ENCODE measurements at regions not wholly inside any gene's neighbourhood (a gene's known extent, or its start where the extent isn't known, plus 50 kb on each side); places are given as distances from the start of the nearest gene placed in this dataset.

GRCh38 chr12:67155863-67156262 is 113.3 kb upstream of the CAND1 start:
- H3K9me3 ChIP-seq (ENCODE audit: control insufficient read depth in 2 of 3, insufficient read depth in 1 of 3, low read length in 3 of 3) = no peaks in the 10 kb centered on the region
- no peak overlapping the region for H3K9ac ChIP-seq (ENCODE audit: low read length in 3 of 3)
- no peaks in the 10 kb centered on the region for H3K27me3 ChIP-seq (ENCODE audit: control insufficient read depth, insufficient read depth, low read length)
- no peak for DNase-seq
- no peak for TF ChIP-seq CTCF (IDR thresholded peaks at IDR 0.05; ENCODE audit: borderline replicate concordance, extremely low read depth, insufficient read depth)
- no peak for FAIRE-seq
- H3K4me1 ChIP-seq (ENCODE audit: control insufficient read depth in 2 of 3, insufficient read depth in 2 of 3, low read depth in 1 of 3, low read length in 3 of 3) = no peaks in the 10 kb centered on the region
- no peaks in the 10 kb centered on the region for H3K36me3 ChIP-seq (ENCODE audit: control insufficient read depth in 2 of 3, insufficient read depth in 3 of 3, low read length in 3 of 3)
- intact Hi-C loops (cut with DNase I) = no loop called here
- no peak overlapping the region for H3K27ac ChIP-seq (ENCODE audit: low read depth in 2 of 2, low read length in 2 of 2)
- no peak overlapping the region for H3K4me3 ChIP-seq (ENCODE audit: low read length in 3 of 3)

- DNase-seq (peak in 2 of 5 donors; percentile 21 to 39), FAIRE-seq (peak; percentile 32)
- Histone ChIP-seq H3K4me3 (ENCODE audit: low read length in 3 of 3) (no peak overlapping the region), H3K4me1 (ENCODE audit: control insufficient read depth in 2 of 3, insufficient read depth in 2 of 3, low read depth in 1 of 3, low read length in 3 of 3) (no peaks in the 10 kb centered on the region), H3K36me3 (ENCODE audit: control insufficient read depth in 2 of 3, insufficient read depth in 3 of 3, low read length in 3 of 3) (no peaks in the 10 kb centered on the region), H3K27ac (ENCODE audit: low read depth in 2 of 2, low read length in 2 of 2) (no peak overlapping the region), H3K9ac (ENCODE audit: low read length in 3 of 3) (no peak overlapping the region), H3K9me3 (ENCODE audit: control insufficient read depth in 2 of 3, insufficient read depth in 1 of 3, low read length in 3 of 3) (no peaks in the 10 kb centered on the region), H3K27me3 (ENCODE audit: control insufficient read depth, insufficient read depth, low read length) (no peaks in the 10 kb centered on the region)
- TF ChIP-seq CTCF (IDR thresholded peaks at IDR 0.05; ENCODE audit: borderline replicate concordance, extremely low read depth, insufficient read depth) = peak; percentile 49
- intact Hi-C loops (cut with DNase I) = no loop called here
Observed at GRCh38 chr12:67161322-67161918, 107.7 kb upstream of the CAND1 start.

GRCh38 chr12:67173258-67173657 is 95.9 kb upstream of the CAND1 start:
- Histone ChIP-seq H3K27me3 (ENCODE audit: control insufficient read depth, insufficient read depth, low read length) (no peaks in the 10 kb centered on the region), H3K36me3 (ENCODE audit: control insufficient read depth in 2 of 3, insufficient read depth in 3 of 3, low read length in 3 of 3) (no peaks in the 10 kb centered on the region), H3K4me1 (ENCODE audit: control insufficient read depth in 2 of 3, insufficient read depth in 2 of 3, low read depth in 1 of 3, low read length in 3 of 3) (no peaks in the 10 kb centered on the region), H3K27ac (ENCODE audit: low read depth in 2 of 2, low read length in 2 of 2) (no peak overlapping the region), H3K4me3 (ENCODE audit: low read length in 3 of 3) (no peak overlapping the region), H3K9me3 (ENCODE audit: control insufficient read depth in 2 of 3, insufficient read depth in 1 of 3, low read length in 3 of 3) (no peaks in the 10 kb centered on the region), H3K9ac (ENCODE audit: low read length in 3 of 3) (no peak overlapping the region)
- FAIRE-seq (no peak), DNase-seq (no peak)
- intact Hi-C loops (cut with DNase I) = no loop called here
- TF ChIP-seq CTCF (IDR thresholded peaks at IDR 0.05; ENCODE audit: borderline replicate concordance, extremely low read depth, insufficient read depth) = no peak

- intact Hi-C loops (cut with DNase I) = no loop called here
- no peak for FAIRE-seq
- no peaks in the 10 kb centered on the region for H3K4me1 ChIP-seq (ENCODE audit: control insufficient read depth in 2 of 3, insufficient read depth in 2 of 3, low read depth in 1 of 3, low read length in 3 of 3)
Observed at GRCh38 chr12:67182551-67182950, 86.6 kb upstream of the CAND1 start.

More at GRCh38 chr12:67182551-67182950, 86.6 kb upstream of the CAND1 start:
- no peak overlapping the region for H3K4me3 ChIP-seq (ENCODE audit: low read length in 3 of 3)
- H3K9me3 ChIP-seq (ENCODE audit: control insufficient read depth in 2 of 3, insufficient read depth in 1 of 3, low read length in 3 of 3) = no peaks in the 10 kb centered on the region
- TF ChIP-seq CTCF (IDR thresholded peaks at IDR 0.05; ENCODE audit: borderline replicate concordance, extremely low read depth, insufficient read depth) = no peak
- H3K27me3 ChIP-seq (ENCODE audit: control insufficient read depth, insufficient read depth, low read length) = no peaks in the 10 kb centered on the region
- H3K36me3 ChIP-seq (ENCODE audit: control insufficient read depth in 2 of 3, insufficient read depth in 3 of 3, low read length in 3 of 3) = no peaks in the 10 kb centered on the region
- no peak for DNase-seq
- no peak overlapping the region for H3K9ac ChIP-seq (ENCODE audit: low read length in 3 of 3)
- H3K27ac ChIP-seq (ENCODE audit: low read depth in 2 of 2, low read length in 2 of 2) = no peak overlapping the region

Data from kidney (tissue), 13 donors.